ENCODE measurements at regions not wholly inside any gene's neighbourhood (a gene's known extent, or its start where the extent isn't known, plus 50 kb on each side); places are given as distances from the start of the nearest gene placed in this dataset.

- Mint-ChIP-seq H3K4me3 (ENCODE audit: low read depth) (no peak overlapping the region), H3K36me3 (ENCODE audit: insufficient read depth) (no peaks in the 10 kb centered on the region)
Observed at GRCh38 chr1:61583703-61584102, 141.2 kb downstream of the TM2D1 start.

GRCh38 chr1:61581251-61581650 lies 143.7 kb downstream of the TM2D1 start:
- Mint-ChIP-seq H3K4me1 (ENCODE audit: low read depth) (no peaks in the 10 kb centered on the region), H3K4me3 (ENCODE audit: low read depth) (no peak overlapping the region), H3K36me3 (ENCODE audit: insufficient read depth) (no peaks in the 10 kb centered on the region), H3K9me3 (ENCODE audit: low read depth) (no peaks in the 10 kb centered on the region), H3K27ac (no peak overlapping the region), H3K27me3 (peaks cover 4% of the 10 kb centered on the region)
- TF ChIP-seq CTCF (IDR thresholded peaks at IDR 0.05; ENCODE audit: unreplicated experiment): no peak
- no peak for DNase-seq (ENCODE audit: low spot score, unreplicated experiment)

More at GRCh38 chr1:61583703-61584102, 141.2 kb downstream of the TM2D1 start:
- H3K27me3 Mint-ChIP-seq: peaks cover 8% of the 10 kb centered on the region
- H3K9me3 Mint-ChIP-seq (ENCODE audit: low read depth): no peaks in the 10 kb centered on the region
- no peak overlapping the region for H3K27ac Mint-ChIP-seq
- H3K4me1 Mint-ChIP-seq (ENCODE audit: low read depth): no peaks in the 10 kb centered on the region
- no peak for TF ChIP-seq CTCF (IDR thresholded peaks at IDR 0.05; ENCODE audit: unreplicated experiment)
- no peak for DNase-seq (ENCODE audit: low spot score, unreplicated experiment)

GRCh38 chr1:61580417-61580816 lies 144.5 kb downstream of the TM2D1 start:
- H3K4me1 Mint-ChIP-seq (ENCODE audit: low read depth): no peaks in the 10 kb centered on the region
- no peaks in the 10 kb centered on the region for H3K9me3 Mint-ChIP-seq (ENCODE audit: low read depth)
- H3K27me3 Mint-ChIP-seq: peaks cover 4% of the 10 kb centered on the region
- DNase-seq (ENCODE audit: low spot score, unreplicated experiment): no peak
- no peak overlapping the region for H3K27ac Mint-ChIP-seq
- no peak overlapping the region for H3K4me3 Mint-ChIP-seq (ENCODE audit: low read depth)
- no peak for TF ChIP-seq CTCF (IDR thresholded peaks at IDR 0.05; ENCODE audit: unreplicated experiment)
- no peaks in the 10 kb centered on the region for H3K36me3 Mint-ChIP-seq (ENCODE audit: insufficient read depth)

- Mint-ChIP-seq H3K4me3 (ENCODE audit: low read depth) (no peak overlapping the region), H3K9me3 (ENCODE audit: low read depth) (peaks cover 2% of the 10 kb centered on the region), H3K36me3 (ENCODE audit: insufficient read depth) (no peaks in the 10 kb centered on the region), H3K27me3 (peaks cover 4% of the 10 kb centered on the region), H3K4me1 (ENCODE audit: low read depth) (no peaks in the 10 kb centered on the region), H3K27ac (no peak overlapping the region)
- TF ChIP-seq CTCF (IDR thresholded peaks at IDR 0.05; ENCODE audit: unreplicated experiment): no peak
- DNase-seq (ENCODE audit: low spot score, unreplicated experiment): no peak
Observed at GRCh38 chr1:61579802-61580201, 145.1 kb downstream of the TM2D1 start.

GRCh38 chr1:61572046-61572445 lies 152.9 kb downstream of the TM2D1 start:
- Mint-ChIP-seq H3K27ac (no peak overlapping the region), H3K36me3 (ENCODE audit: insufficient read depth) (no peaks in the 10 kb centered on the region), H3K4me3 (ENCODE audit: low read depth) (no peak overlapping the region), H3K27me3 (peaks cover 7% of the 10 kb centered on the region), H3K9me3 (ENCODE audit: low read depth) (peaks cover 3% of the 10 kb centered on the region), H3K4me1 (ENCODE audit: low read depth) (no peaks in the 10 kb centered on the region)
- DNase-seq (ENCODE audit: low spot score, unreplicated experiment): no peak
- no peak for TF ChIP-seq CTCF (IDR thresholded peaks at IDR 0.05; ENCODE audit: unreplicated experiment)
